GM23248 (cell line): ENCODE measurements at regions not wholly inside any gene's neighbourhood (a gene's known extent, or its start where the extent isn't known, plus 50 kb on each side); places are given as distances from the start of the nearest gene placed in this dataset.

Experiments used
- EZH2 ChIP-seq: fragments of 200-600 bp; sonication (generic); IDR thresholded peaks from 2 replicates; pipeline ENCODE4 v1.6.1; 2018; ENCODE audit warnings: antibody characterized with exemption, mild to moderate bottlenecking; ENCODE audit not compliant: insufficient read depth, poor library complexity, severe bottlenecking
- EZH2phosphoT487 ChIP-seq: fragments of 200-600 bp; sonication (generic); IDR thresholded peaks from 2 replicates; pipeline ENCODE4 v1.6.1; 2018; ENCODE audit warnings: antibody characterized with exemption, moderate library complexity, mild to moderate bottlenecking, low read depth; ENCODE audit not compliant: insufficient read depth

GRCh38 chr13:100800283-100800875 is 125.8 kb upstream of the TMTC4 start:
- TF ChIP-seq EZH2phosphoT487 (no peak), EZH2 (no peak)
